Activated gamma-delta T cell treated with anti-CD3 and anti-CD28 coated beads, Interleukin-2, amount 50 U/mL, for 16 hours (primary cell): ENCODE measurements at regions not wholly inside any gene's neighbourhood (a gene's known extent, or its start where the extent isn't known, plus 50 kb on each side); places are given as distances from the start of the nearest gene placed in this dataset.

ENCODE experiments used
- DNase-seq: peaks from one replicate; pipeline ENCODE4 v3.0.0-alpha.2; 2020; ENCODE audit warnings: low read depth

- no peak for DNase-seq
Observed at GRCh38 chr12:67147030-67147429, 122.1 kb upstream of the CAND1 start.

- DNase-seq: no peak
Observed at GRCh38 chr12:67147447-67147846, 121.7 kb upstream of the CAND1 start.

- DNase-seq: no peak
Observed at GRCh38 chr12:67148265-67148664, 120.9 kb upstream of the CAND1 start.

GRCh38 chr12:67151886-67152285, 117.3 kb upstream of the CAND1 start:
- DNase-seq: no peak

- no peak for DNase-seq
Observed at GRCh38 chr12:67152451-67152850, 116.7 kb upstream of the CAND1 start.

- no peak for DNase-seq
Observed at GRCh38 chr12:67154901-67155300, 114.3 kb upstream of the CAND1 start.

GRCh38 chr12:67155863-67156262, 113.3 kb upstream of the CAND1 start:
- no peak for DNase-seq

- no peak for DNase-seq
Observed at GRCh38 chr12:67161322-67161918, 107.7 kb upstream of the CAND1 start.

- DNase-seq: no peak
Observed at GRCh38 chr12:67173258-67173657, 95.9 kb upstream of the CAND1 start.

GRCh38 chr12:67182551-67182950, 86.6 kb upstream of the CAND1 start:
- no peak for DNase-seq

GRCh38 chr12:67193704-67194103, 75.5 kb upstream of the CAND1 start:
- no peak for DNase-seq

- no peak for DNase-seq
Observed at GRCh38 chr12:67200386-67200785, 68.8 kb upstream of the CAND1 start.

- DNase-seq: no peak
Observed at GRCh38 chr12:67202011-67202677, 67.0 kb upstream of the CAND1 start.

GRCh38 chr12:67202678-67203012, 66.5 kb upstream of the CAND1 start:
- no peak for DNase-seq

- DNase-seq: no peak
Observed at GRCh38 chr12:67208281-67209067, 60.7 kb upstream of the CAND1 start.

GRCh38 chr12:67211029-67211428, 58.1 kb upstream of the CAND1 start:
- no peak for DNase-seq

- DNase-seq: no peak
Observed at GRCh38 chr12:67211494-67211893, 57.7 kb upstream of the CAND1 start.

GRCh38 chr12:67217647-67218046, 51.5 kb upstream of the CAND1 start:
- no peak for DNase-seq
